ENCODE measurements at regions not wholly inside any gene's neighbourhood (a gene's known extent, or its start where the extent isn't known, plus 50 kb on each side); places are given as distances from the start of the nearest gene placed in this dataset.

DNA sequence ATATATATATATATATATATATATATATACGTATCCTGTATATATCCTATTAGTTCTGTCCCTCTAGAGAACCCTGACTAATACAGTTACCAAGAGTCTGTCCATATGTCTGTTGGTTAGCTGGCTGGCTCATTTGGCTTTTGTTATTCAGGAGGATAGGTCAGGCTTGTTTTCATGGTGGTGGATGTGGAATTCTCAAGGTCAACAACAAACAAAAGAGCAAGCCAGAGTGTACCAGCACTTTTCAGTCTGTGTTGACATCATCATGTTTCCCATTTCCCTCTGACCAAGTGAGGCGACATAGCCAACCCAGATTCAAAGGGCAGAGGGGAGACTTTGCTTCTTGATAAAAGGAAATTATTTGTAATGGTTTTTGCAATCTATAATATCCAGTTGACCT, 88.5 kb upstream of the PTCHD4 start:
- H3K27ac ChIP-seq, result no peak overlapping the region
- DNase-seq (ENCODE audit: low spot score), result no peak
- CTCF ChIA-PET, result no interaction called here
- POLR2A ChIA-PET (ENCODE audit: low non-redundant PET), result no interaction called here
- TF ChIP-seq, protein P1, sequence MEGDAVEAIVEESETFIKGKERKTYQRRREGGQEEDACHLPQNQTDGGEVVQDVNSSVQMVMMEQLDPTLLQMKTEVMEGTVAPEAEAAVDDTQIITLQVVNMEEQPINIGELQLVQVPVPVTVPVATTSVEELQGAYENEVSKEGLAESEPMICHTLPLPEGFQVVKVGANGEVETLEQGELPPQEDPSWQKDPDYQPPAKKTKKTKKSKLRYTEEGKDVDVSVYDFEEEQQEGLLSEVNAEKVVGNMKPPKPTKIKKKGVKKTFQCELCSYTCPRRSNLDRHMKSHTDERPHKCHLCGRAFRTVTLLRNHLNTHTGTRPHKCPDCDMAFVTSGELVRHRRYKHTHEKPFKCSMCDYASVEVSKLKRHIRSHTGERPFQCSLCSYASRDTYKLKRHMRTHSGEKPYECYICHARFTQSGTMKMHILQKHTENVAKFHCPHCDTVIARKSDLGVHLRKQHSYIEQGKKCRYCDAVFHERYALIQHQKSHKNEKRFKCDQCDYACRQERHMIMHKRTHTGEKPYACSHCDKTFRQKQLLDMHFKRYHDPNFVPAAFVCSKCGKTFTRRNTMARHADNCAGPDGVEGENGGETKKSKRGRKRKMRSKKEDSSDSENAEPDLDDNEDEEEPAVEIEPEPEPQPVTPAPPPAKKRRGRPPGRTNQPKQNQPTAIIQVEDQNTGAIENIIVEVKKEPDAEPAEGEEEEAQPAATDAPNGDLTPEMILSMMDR (conservative IDR thresholded peaks at IDR 0.05; ENCODE audit: low read depth), result no peak

DNA sequence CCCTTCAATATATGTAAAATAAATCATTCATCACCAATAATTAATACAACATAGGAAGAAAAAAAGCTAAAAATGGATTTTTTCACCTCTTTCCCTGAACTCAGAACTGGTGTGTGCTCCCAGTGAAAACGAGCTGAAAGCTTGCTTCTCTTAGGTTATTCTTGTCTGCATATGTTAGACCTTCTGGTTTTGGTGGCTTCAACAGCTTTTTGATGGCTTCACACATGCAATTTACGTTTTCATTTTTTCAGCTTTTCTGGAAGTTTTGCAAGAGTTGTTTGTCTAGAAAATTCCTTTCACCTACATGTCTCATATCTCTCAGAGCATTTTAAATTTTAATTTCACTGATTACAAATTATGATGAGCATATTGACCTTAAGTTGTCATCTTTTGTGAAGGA, 86.9 kb upstream of the PTCHD4 start:
- CTCF ChIA-PET, result interaction anchor here (0.5 kb wide), 1 partner anchor 598 kb away, joined by 3 read pairs; no protein-coding TSS in a partner anchor
- POLR2A ChIA-PET (ENCODE audit: low non-redundant PET), result no interaction called here
- TF ChIP-seq, protein P1 (conservative IDR thresholded peaks at IDR 0.05; ENCODE audit: low read depth), result no peak
- DNase-seq (ENCODE audit: low spot score), result no peak
- H3K27ac ChIP-seq, result no peak overlapping the region

- POLR2A ChIA-PET (ENCODE audit: low non-redundant PET), result no interaction called here
- no peak for DNase-seq (ENCODE audit: low spot score)
- TF ChIP-seq, protein P1 (conservative IDR thresholded peaks at IDR 0.05; ENCODE audit: low read depth), result no peak
- no peak overlapping the region for H3K27ac ChIP-seq
- CTCF ChIA-PET, result no interaction called here
Observed at GRCh38 chr6:48194596-48195295, 83.7 kb upstream of the PTCHD4 start.

GRCh38 chr6:48188158-48188557, 77.2 kb upstream of the PTCHD4 start:
- POLR2A ChIA-PET (ENCODE audit: low non-redundant PET), result no interaction called here
- TF ChIP-seq, protein P1 (conservative IDR thresholded peaks at IDR 0.05; ENCODE audit: low read depth), result no peak
- CTCF ChIA-PET, result no interaction called here
- DNase-seq (ENCODE audit: low spot score), result no peak
- H3K27ac ChIP-seq, result no peak overlapping the region

- no peak for DNase-seq (ENCODE audit: low spot score)
- ChIA-PET POLR2A (ENCODE audit: low non-redundant PET) (interaction anchor here (0.5 kb wide), 1 partner anchor 22 kb away, joined by 3 read pairs; no protein-coding TSS in a partner anchor), CTCF (no interaction called here)
- TF ChIP-seq, protein P1 (conservative IDR thresholded peaks at IDR 0.05; ENCODE audit: low read depth), result no peak
- no peak overlapping the region for H3K27ac ChIP-seq
Observed at GRCh38 chr6:48186746-48187145, 75.7 kb upstream of the PTCHD4 start.

DNA sequence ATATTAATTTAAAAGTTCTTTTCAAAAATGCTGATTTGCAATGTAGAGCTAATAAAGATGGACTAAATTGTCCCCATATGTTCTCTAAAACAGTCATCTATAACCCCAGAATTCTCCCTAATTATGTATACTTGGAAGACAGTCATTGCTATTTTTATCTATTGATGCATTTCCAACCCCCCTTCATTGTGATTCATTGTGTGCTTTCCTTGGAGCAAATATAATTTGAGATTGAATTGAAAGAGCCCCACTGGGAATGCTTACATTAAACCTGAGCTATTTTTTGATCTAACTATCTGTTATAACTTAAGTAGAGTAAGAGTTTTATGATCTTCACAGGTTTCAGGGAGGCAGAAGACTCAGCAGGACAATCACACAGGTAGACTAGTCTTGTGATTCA, 73.7 kb upstream of the PTCHD4 start:
- ChIA-PET POLR2A (ENCODE audit: low non-redundant PET) (no interaction called here), CTCF (no interaction called here)
- DNase-seq (ENCODE audit: low spot score), result no peak
- TF ChIP-seq, protein P1 (conservative IDR thresholded peaks at IDR 0.05; ENCODE audit: low read depth), result no peak
- no peak overlapping the region for H3K27ac ChIP-seq

Measured in RWPE1 (cell line).